SU-DHL-6 (cell line): ENCODE measurements at regions not wholly inside any gene's neighbourhood (a gene's known extent, or its start where the extent isn't known, plus 50 kb on each side); places are given as distances from the start of the nearest gene placed in this dataset.

Experiments used
- H2AFZ ChIP-seq: fragments of 200-600 bp; sonication (generic); 2 replicates; pipeline ENCODE4 v1.6.1; 2014; ENCODE audit warnings: low read depth, mild to moderate bottlenecking, moderate library complexity, mixed read lengths, antibody characterized with exemption, low read length; ENCODE audit not compliant: severe bottlenecking
- H3F3A ChIP-seq: fragments of 200-600 bp; shearing (Covaris generic); 2 replicates; pipeline ENCODE4 v1.6.0; 2016; ENCODE audit warnings: antibody characterized with exemption, mild to moderate bottlenecking; ENCODE audit not compliant: insufficient read depth
- H3K27ac ChIP-seq: fragments of 200-600 bp; sonication (generic); 2 replicates; pipeline ENCODE4 v1.5.1; 2016; ENCODE audit warnings: low read depth, mild to moderate bottlenecking, low read length, moderate library complexity, mixed read lengths
- H3K27me3 ChIP-seq: fragments of 200-600 bp; sonication (generic), shearing (Covaris generic); 2 replicates; pipeline ENCODE4 v1.6.0; 2014; ENCODE audit warnings: mild to moderate bottlenecking, low read length
- H3K36me3 ChIP-seq: fragments of 200-600 bp; sonication (generic); 2 replicates; pipeline ENCODE4 v1.6.1; 2014; ENCODE audit warnings: mild to moderate bottlenecking, low read length, mixed read lengths
- H3K4me2 ChIP-seq: fragments of 300-600, 200-600 bp; shearing (Covaris generic), sonication (generic); 2 replicates; pipeline ENCODE4 v1.6.0; 2014; ENCODE audit warnings: low read length, low read depth, mild to moderate bottlenecking; ENCODE audit not compliant: poor library complexity, severe bottlenecking
- H3K4me3 ChIP-seq: fragments of 200-600 bp; sonication (generic); 2 replicates; pipeline ENCODE4 v1.5.1; 2014; ENCODE audit warnings: antibody characterized with exemption, low read length, mild to moderate bottlenecking, mixed read lengths; ENCODE audit not compliant: insufficient read depth, poor library complexity, severe bottlenecking
- H3K79me2 ChIP-seq: fragments of 200-600 bp; sonication (generic); 2 replicates; pipeline ENCODE4 v1.6.1; 2014; ENCODE audit warnings: mild to moderate bottlenecking, low read length, moderate library complexity; ENCODE audit not compliant: insufficient read depth
- H3K9ac ChIP-seq: fragments of 200-600 bp; sonication (generic); 2 replicates; pipeline ENCODE4 v1.7.0; 2014; ENCODE audit warnings: mild to moderate bottlenecking, low read length
- H3K9me2 ChIP-seq: fragments of 200-600 bp; sonication (generic); replicated peaks from 2 replicates; pipeline ENCODE4 v1.6.1; 2014; ENCODE audit warnings: low read length; ENCODE audit not compliant: insufficient read depth
- H3K9me3 ChIP-seq: fragments of 200-600 bp; sonication (generic); 2 replicates; pipeline ENCODE4 v1.6.1; 2014; ENCODE audit warnings: low read length, mixed read lengths; ENCODE audit not compliant: insufficient read depth
- H4K20me1 ChIP-seq: fragments of 200-600 bp; sonication (generic); 2 replicates; pipeline ENCODE4 v1.6.1; 2014; ENCODE audit warnings: low read depth, mild to moderate bottlenecking, antibody characterized with exemption, low read length, moderate library complexity, mixed read lengths
- EZH2phosphoT487 ChIP-seq: fragments of 200-600 bp; sonication (generic), shearing (Covaris generic); conservative IDR thresholded peaks from 2 replicates; pipeline ENCODE4 v1.6.1; 2018; ENCODE audit warnings: mild to moderate bottlenecking, antibody characterized with exemption, low read length, moderate library complexity, mixed read lengths
- TF ChIP-seq, protein P1 (sequence below): fragments of 200-600 bp; sonication (generic); IDR thresholded peaks from one replicate; pipeline ENCODE4 v1.5.1; 2017; ENCODE audit warnings: antibody characterized with exemption, mild to moderate bottlenecking, low read length, moderate library complexity; ENCODE audit not compliant: insufficient read depth, poor library complexity, severe bottlenecking

DNA sequence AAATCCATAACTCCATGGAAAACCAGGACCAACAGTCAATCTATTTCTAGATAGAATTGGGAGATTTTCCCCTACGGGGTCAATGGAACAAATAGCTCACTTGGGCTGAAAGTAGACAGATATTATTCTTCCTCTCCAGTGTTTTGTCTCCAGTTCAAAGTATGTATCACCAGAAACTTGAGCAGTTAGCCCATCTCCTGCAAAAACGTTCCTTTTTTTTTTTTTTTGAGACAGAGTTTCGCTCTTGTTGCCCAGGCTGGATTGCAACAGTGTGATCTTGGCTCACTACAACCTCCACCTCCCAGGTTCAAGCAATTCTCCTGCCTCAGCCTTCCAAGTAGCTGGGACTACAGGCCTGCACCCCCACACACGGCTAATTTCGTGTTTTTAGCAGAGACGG lies 390.0 kb upstream of the AUTS2 start:
- Histone ChIP-seq H3K4me3 (no peak overlapping the region), H3K4me2 (peak overlapping the region; percentile 32), H3K79me2 (no peaks in the 10 kb centered on the region), H3K27me3 (no peaks in the 10 kb centered on the region), H2AFZ (no peak overlapping the region), H3K27ac (no peak overlapping the region), H4K20me1 (no peaks in the 10 kb centered on the region), H3K9me3 (no peaks in the 10 kb centered on the region), H3K9me2 (no peaks in the 10 kb centered on the region), H3K9ac (no peak overlapping the region), H3F3A (no peaks in the 10 kb centered on the region), H3K36me3 (no peaks in the 10 kb centered on the region)
- no peak for TF ChIP-seq EZH2phosphoT487
- TF ChIP-seq, protein P1, sequence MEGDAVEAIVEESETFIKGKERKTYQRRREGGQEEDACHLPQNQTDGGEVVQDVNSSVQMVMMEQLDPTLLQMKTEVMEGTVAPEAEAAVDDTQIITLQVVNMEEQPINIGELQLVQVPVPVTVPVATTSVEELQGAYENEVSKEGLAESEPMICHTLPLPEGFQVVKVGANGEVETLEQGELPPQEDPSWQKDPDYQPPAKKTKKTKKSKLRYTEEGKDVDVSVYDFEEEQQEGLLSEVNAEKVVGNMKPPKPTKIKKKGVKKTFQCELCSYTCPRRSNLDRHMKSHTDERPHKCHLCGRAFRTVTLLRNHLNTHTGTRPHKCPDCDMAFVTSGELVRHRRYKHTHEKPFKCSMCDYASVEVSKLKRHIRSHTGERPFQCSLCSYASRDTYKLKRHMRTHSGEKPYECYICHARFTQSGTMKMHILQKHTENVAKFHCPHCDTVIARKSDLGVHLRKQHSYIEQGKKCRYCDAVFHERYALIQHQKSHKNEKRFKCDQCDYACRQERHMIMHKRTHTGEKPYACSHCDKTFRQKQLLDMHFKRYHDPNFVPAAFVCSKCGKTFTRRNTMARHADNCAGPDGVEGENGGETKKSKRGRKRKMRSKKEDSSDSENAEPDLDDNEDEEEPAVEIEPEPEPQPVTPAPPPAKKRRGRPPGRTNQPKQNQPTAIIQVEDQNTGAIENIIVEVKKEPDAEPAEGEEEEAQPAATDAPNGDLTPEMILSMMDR: no peak

GRCh38 chr7:69208848-69209247 lies 389.4 kb upstream of the AUTS2 start:
- Histone ChIP-seq H3F3A (no peaks in the 10 kb centered on the region), H3K36me3 (no peaks in the 10 kb centered on the region), H2AFZ (no peak overlapping the region), H3K27ac (no peak overlapping the region), H3K4me2 (peak overlapping the region; percentile 32), H3K9me2 (no peaks in the 10 kb centered on the region), H3K79me2 (no peaks in the 10 kb centered on the region), H3K9ac (no peak overlapping the region), H3K27me3 (no peaks in the 10 kb centered on the region), H3K4me3 (no peak overlapping the region), H4K20me1 (no peaks in the 10 kb centered on the region), H3K9me3 (no peaks in the 10 kb centered on the region)
- TF ChIP-seq, protein P1: no peak
- TF ChIP-seq EZH2phosphoT487: no peak

- Histone ChIP-seq H3K4me3 (no peak overlapping the region), H3K9ac (no peak overlapping the region), H3K36me3 (no peaks in the 10 kb centered on the region), H3K27me3 (no peaks in the 10 kb centered on the region), H4K20me1 (no peaks in the 10 kb centered on the region), H3F3A (no peaks in the 10 kb centered on the region), H3K9me3 (no peaks in the 10 kb centered on the region), H3K27ac (no peak overlapping the region), H2AFZ (no peak overlapping the region), H3K9me2 (no peaks in the 10 kb centered on the region), H3K4me2 (no peak overlapping the region), H3K79me2 (no peaks in the 10 kb centered on the region)
- no peak for TF ChIP-seq EZH2phosphoT487
- TF ChIP-seq, protein P1: no peak
Observed at GRCh38 chr7:69211336-69211735, 386.9 kb upstream of the AUTS2 start.

GRCh38 chr7:69211739-69212138 lies 386.5 kb upstream of the AUTS2 start:
- Histone ChIP-seq H3K9me2 (no peaks in the 10 kb centered on the region), H3K4me2 (no peak overlapping the region), H3K27ac (no peak overlapping the region), H3F3A (no peaks in the 10 kb centered on the region), H2AFZ (no peak overlapping the region), H3K9me3 (no peaks in the 10 kb centered on the region), H3K79me2 (no peaks in the 10 kb centered on the region), H3K4me3 (no peak overlapping the region), H4K20me1 (no peaks in the 10 kb centered on the region), H3K9ac (no peak overlapping the region), H3K36me3 (no peaks in the 10 kb centered on the region), H3K27me3 (no peaks in the 10 kb centered on the region)
- no peak for TF ChIP-seq EZH2phosphoT487
- TF ChIP-seq, protein P1: peak; percentile 68
